ENCODE measurements at regions not wholly inside any gene's neighbourhood (a gene's known extent, or its start where the extent isn't known, plus 50 kb on each side); places are given as distances from the start of the nearest gene placed in this dataset.
A peak's percentile ranks its signal among the peaks of the same experiment; 100 is the strongest.

DNA sequence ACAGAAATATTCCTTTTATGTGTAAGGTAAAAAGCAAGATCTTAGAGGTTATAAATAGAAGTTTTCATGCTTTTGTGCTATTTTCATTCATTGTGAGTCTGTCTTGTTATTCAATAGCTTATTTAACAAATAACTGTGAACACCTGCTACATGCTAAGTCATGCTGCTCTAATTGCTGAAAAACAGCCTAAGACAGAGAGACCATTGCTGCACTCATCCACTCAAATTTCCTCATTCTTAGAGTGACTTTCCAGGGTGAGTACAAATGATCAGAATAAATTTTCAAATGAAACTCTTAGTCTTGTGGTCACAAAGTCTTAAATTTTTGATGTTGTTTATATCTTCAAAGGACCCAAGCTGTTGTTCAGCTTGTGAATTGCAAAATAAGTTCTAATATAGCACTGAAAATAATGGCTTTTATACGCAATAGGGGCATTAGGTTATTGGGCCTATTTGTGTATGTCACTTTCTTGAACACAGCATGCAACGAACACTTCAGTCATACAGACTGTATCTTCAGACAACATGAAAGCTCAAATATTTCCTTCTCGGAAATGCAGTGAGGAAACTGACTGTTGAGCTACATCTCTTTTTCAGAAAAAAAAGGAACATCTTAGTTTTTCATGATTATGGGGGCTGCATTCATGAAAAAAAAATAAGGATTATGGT is 247.9 kb upstream of the PCDH15 start:
- no peak for DNase-seq
- in situ Hi-C loops (cut with HindIII; ENCODE audit: low pct_ligation_motif_present, low pct_unique_long_range_greater_than_20kb, low sequenced_read_pairs) = no loop called here

DNA sequence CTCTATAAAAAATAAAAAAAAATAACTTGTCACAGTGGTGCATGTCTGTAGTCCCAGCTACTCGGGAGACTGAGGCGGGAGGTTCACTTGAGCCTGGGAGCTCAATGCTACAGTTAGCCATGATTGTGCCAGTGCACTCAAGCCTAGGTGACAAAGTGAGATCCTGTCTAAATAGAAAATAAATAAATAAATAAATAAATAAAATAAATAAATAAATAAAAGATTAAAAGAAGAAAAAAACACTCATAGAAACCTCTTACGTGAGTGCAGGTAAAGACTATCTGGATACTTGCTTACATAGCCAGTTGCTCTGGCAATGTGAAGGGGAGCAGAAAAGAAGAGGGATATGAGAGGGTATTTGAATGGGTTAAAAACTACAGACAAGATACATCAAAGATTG is 242.5 kb upstream of the PCDH15 start:
- in situ Hi-C loops (cut with HindIII; ENCODE audit: low pct_ligation_motif_present, low pct_unique_long_range_greater_than_20kb, low sequenced_read_pairs) = no loop called here
- DNase-seq = no peak

DNA sequence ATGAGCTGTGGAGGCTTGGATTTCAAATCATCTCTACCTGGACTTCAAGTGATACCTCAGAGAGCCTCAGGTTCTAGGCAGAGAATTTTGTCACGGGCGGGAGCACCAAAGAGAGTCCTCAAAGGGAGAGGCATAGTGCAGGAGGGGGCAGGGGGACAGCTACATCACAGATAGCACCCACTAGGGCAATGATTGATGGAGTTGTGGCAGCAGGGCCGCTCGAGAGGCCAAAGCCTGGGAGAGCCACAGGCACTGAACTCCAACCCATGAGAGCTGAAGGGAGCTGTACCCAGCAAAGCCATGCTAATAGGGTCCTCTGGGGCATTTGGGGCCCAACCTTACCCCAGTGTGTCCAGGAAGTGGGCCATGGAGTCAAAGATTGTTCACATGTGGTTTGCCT is 232.0 kb upstream of the PCDH15 start:
- in situ Hi-C loops (cut with HindIII; ENCODE audit: low pct_ligation_motif_present, low pct_unique_long_range_greater_than_20kb, low sequenced_read_pairs) = no loop called here
- DNase-seq = no peak

DNA sequence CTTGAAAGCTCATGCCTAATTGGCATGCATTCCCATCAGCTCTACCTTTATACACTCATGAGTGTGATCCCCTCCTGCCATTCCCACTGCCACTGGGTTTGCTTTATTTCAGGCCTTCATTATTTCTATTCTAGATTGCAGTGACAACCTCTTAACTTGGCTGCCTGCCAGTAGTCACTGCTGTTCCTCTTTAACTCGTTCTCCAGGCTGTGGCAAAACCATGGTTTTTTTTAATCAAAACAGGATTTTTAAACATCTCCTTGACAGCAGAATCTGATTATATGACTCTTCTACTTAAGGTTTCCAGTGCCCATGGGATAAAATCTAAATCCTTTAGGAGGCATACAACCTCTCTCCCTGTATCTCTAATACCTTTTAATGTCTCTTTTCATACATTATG is 223.7 kb upstream of the PCDH15 start:
- DNase-seq = no peak
- in situ Hi-C loops (cut with HindIII; ENCODE audit: low pct_ligation_motif_present, low pct_unique_long_range_greater_than_20kb, low sequenced_read_pairs) = no loop called here

DNA sequence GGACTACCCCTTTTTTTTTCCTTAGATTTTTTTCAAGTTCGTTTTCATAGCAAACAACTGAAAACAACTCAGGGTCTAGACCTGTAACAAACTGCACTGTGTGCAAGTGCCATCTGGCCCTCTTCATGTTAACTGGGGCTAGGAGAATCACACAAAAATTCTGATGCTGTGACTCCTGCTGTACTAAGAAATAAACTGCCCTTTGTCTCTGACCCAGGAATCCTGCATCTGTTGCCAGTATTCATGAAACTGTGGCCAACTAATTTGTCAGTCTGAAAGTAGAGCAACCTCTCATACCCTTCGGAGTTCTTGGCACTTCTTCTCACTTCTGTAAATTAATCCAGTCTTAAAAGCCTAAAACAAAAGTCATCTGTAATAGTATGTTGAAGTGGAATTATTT is 218.4 kb upstream of the PCDH15 start:
- in situ Hi-C loops (cut with HindIII; ENCODE audit: low pct_ligation_motif_present, low pct_unique_long_range_greater_than_20kb, low sequenced_read_pairs) = no loop called here
- DNase-seq = no peak

DNA sequence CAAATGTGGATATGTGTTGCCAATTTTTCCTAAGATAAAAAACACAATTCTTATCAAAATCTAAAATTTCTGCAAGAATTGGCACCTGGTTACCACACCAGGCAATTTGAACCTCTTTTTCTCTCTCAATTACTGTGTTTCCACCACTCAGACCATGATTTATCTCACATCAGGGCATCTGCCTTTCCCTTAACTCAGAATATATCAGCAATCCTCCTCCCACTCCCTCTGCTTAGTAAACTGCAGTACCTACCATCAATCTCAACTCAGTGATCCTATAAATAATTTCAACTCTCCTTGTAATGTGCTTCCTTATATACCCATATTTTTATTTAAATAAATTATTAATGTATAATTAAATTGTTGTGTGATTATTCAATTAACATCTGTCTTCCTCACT is 212.3 kb upstream of the PCDH15 start:
- in situ Hi-C loops (cut with HindIII; ENCODE audit: low pct_ligation_motif_present, low pct_unique_long_range_greater_than_20kb, low sequenced_read_pairs) = no loop called here
- no peak for DNase-seq

DNA sequence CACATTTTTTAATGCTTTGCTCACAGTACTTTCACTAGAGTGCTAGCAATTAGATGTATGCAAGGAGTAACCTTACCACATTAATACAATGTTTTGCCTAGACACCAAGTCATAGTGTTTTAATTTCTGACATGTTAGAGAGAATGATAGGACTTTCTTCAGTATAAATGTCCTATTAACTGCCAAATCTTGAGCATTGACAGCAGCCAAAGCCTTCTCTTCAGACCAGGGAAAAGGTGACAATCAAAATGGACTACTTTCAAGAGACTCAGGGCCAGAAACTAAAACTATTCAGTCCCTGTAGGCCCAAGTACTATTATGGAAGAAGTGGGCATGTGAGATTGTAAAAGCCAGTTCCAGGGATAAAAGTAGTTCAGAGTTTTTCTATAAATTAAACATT is 201.4 kb upstream of the PCDH15 start:
- DNase-seq = no peak
- in situ Hi-C loops (cut with HindIII; ENCODE audit: low pct_ligation_motif_present, low pct_unique_long_range_greater_than_20kb, low sequenced_read_pairs) = no loop called here

DNA sequence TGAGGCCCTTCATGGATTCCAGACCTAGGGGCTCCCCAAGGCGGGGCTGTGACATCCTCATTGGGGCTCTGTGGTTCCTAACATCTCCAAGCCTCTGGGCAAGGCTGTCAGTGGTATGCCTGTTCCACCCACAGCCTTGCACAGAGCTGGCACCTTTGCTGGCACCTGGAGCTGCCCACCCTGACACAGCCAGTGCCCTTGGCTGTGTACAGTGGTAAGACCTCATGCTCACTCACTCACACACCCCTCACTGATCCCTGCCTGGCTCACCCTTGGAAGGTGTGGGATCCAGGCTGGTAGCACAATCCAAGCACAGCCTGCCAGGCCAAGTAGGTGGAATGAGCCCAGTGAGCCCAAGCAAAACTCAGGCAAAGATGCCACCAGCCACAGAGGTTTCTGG is 200.4 kb upstream of the PCDH15 start:
- DNase-seq = no peak
- in situ Hi-C loops (cut with HindIII; ENCODE audit: low pct_ligation_motif_present, low pct_unique_long_range_greater_than_20kb, low sequenced_read_pairs) = no loop called here

DNA sequence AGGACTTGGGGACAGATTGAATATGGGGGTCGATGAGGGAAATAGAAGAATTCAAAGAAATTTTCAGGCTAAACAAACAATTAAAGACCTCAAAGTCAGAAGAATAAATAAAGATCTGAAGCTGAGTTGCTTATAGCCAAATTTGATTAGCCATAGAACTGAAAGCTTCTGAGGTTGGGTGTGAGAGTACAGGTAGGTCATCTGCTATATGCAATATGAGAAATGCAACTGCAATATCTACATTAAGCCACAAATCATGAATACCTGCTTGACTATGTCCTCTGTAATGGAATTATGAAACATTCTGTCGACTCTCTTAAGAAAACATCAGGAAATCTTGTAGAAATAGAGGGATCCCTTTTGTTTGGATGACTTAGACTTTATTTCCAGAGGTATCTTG is 192.1 kb upstream of the PCDH15 start:
- no peak for DNase-seq
- in situ Hi-C loops (cut with HindIII; ENCODE audit: low pct_ligation_motif_present, low pct_unique_long_range_greater_than_20kb, low sequenced_read_pairs) = no loop called here

DNA sequence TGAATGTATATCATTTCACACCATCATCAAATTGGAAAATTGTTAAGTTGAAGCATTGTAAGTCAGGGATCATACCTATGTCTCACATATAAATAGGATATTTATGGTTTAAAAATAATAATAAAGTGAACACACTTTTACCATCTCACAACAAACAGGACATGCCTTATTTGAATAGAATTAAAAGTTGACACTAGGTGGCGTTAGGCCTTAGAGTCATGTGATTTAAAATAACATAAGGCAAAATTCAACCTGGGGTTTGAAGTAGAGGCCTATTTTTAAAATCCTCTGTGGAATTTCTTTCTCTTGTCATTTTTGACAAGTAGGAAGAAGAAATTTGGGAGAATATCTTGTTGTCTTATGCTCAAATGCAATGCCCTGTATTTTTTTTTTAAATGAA is 184.7 kb upstream of the PCDH15 start:
- peak; percentile 54 for DNase-seq

DNA sequence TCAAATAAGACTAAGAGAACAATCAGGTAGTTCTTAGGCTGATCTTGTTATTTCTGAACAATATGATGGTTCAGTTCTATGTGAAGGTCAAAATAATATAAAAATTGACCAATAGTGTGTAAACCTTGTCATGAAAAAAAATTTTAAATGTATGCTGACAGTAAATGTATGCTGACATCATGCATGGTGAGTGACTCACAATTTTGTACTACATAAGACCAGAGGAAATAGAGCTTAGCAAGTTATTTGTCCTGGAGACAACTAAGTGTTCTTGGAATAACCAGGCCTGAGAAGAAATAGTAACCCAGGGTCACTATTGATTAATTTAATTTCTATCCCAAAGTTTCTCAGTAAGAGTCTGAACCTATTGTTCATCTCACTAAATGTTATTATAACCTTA is 182.2 kb upstream of the PCDH15 start:
- in situ Hi-C loops (cut with HindIII; ENCODE audit: low pct_ligation_motif_present, low pct_unique_long_range_greater_than_20kb, low sequenced_read_pairs) = no loop called here
- DNase-seq = no peak

More for the DNA sequence above, 184.7 kb upstream of the PCDH15 start:
- in situ Hi-C loops (cut with HindIII; ENCODE audit: low pct_ligation_motif_present, low pct_unique_long_range_greater_than_20kb, low sequenced_read_pairs) = no loop called here

DNA sequence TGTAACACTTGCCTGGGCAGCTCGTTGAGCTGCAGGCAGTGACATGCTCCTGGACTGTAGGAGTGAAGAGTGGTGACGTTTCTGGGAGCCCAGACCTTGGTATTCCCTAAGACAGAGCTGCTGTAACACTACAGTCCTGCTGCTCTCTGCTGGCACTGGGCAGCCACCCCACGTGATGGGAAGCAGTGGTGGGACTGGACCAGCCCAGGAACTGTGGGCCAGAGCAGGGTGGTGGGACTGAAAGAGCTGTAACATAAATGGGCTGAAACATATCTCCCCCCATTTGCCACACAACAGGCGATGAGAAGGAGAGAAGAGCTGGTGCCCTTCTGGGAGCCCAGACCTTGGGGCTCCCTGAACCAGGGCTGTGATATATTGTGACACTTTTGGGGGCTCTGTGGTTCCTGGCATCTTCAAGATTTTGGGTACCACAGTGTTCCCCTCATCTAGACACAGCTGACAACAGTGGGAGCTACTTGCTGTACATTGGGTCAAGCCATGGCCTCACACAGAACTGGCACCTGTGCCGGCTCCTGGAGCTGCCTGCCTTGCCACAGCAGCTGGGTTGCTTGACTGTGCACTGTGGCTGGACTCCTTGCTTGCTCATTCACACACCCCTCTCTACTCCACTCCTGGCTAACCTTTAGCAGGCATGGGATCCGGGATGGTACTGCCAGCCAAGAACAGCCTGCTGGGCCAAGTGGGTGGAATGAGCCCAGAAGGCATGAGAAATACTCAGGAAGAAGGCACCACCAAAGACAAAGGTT is 161.3 kb upstream of the PCDH15 start:
- in situ Hi-C loops (cut with HindIII; ENCODE audit: low pct_ligation_motif_present, low pct_unique_long_range_greater_than_20kb, low sequenced_read_pairs) = no loop called here
- DNase-seq = no peak

DNA sequence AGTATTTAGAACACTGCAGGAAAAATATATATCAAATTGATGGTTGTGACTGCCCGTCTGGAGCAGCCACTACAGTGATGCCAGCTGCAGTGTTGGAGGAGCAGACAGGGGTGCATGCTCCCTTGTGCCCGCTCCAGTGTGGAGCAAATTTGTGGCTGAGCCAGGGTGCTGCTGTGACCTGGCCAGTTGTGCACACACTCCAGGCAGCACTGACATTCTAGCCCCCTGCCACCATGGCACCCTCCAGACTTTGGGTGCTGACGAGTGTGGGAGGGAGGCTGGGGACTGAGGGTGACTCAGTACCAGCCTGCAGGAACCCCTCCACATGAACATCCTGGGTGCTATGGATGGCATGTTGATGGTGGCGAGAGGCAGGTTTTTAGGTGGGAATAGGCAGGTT is 160.0 kb upstream of the PCDH15 start:
- DNase-seq = no peak
- in situ Hi-C loops (cut with HindIII; ENCODE audit: low pct_ligation_motif_present, low pct_unique_long_range_greater_than_20kb, low sequenced_read_pairs) = no loop called here

DNA sequence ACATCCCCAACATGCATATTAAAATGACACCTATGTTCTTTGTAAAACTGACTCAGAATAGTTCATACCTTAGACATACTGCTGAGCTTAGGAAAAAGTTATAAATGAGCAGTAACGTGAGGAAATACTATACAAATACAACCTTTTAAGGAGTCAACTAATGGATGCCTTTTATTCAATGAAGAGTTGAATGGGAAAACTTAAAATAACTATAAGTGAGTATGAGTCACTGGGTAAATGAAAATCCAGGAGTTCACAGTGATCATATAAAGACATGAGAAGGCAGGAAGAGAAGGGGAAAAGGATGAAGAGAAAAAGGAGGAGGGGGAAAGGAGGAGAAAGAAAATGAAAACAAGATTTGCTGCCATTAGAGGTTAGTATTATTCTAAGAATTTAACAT is 157.8 kb upstream of the PCDH15 start:
- in situ Hi-C loops (cut with HindIII; ENCODE audit: low pct_ligation_motif_present, low pct_unique_long_range_greater_than_20kb, low sequenced_read_pairs) = no loop called here
- no peak for DNase-seq

DNA sequence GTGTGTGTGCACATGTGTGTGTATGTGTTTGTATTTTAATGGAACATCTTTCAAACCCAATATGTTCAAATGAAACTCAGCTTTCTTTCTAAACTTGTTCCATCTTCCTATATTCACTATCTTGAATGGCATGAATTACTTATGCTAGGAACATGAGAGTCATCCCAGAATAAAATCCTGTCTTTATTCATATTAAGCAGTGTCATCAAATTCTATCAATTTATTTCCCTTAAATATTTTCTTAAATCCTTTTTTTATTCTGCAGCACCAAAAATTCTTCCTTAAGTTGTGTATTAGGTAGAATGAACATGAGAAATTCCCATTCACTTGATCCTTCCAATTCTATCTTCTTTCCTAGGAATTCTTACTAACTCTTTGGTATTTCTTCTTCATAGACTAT is 146.6 kb upstream of the PCDH15 start:
- in situ Hi-C loops (cut with HindIII; ENCODE audit: low pct_ligation_motif_present, low pct_unique_long_range_greater_than_20kb, low sequenced_read_pairs) = no loop called here
- DNase-seq = no peak

DNA sequence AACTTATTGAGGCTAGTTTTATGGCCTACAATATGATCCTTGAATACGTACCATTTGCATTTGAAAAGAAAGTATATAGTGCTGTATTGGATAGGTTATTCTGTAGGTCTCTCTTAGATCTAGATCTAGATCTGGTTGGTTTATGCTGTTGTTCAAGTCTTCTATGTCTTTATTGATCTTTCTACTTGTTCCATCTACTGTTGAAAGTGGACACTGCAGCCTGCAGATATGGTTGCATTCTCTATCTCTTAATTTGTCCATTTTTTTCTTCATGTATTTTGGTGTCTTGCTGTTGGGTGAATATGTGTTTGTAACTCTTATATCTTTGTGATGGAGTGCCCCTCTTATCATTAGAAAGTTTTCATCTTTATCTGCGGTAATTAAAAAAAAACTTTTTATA is 139.4 kb upstream of the PCDH15 start:
- DNase-seq = peak; percentile 5
- in situ Hi-C loops (cut with HindIII; ENCODE audit: low pct_ligation_motif_present, low pct_unique_long_range_greater_than_20kb, low sequenced_read_pairs) = no loop called here

DNA sequence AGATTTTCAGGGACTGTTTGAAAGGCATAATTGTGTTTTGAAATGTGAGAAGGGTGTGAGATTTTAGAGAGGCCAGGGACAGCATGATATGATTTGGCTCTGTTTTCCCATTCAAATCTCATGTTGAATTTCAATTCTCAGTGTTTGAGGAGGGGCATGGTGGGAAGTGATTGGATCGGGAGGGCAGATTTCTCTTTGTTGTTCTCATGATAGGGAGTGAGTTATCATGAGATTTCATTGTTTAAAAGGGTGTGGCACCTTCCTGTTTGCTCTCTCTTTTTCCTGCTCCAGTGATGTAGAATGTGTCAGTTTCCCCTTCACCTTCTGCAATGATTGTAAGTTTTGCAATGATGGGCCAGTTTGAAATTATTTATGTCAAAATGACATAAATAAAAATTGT is 113.0 kb upstream of the PCDH15 start:
- in situ Hi-C loops (cut with HindIII; ENCODE audit: low pct_ligation_motif_present, low pct_unique_long_range_greater_than_20kb, low sequenced_read_pairs) = no loop called here
- no peak for DNase-seq

DNA sequence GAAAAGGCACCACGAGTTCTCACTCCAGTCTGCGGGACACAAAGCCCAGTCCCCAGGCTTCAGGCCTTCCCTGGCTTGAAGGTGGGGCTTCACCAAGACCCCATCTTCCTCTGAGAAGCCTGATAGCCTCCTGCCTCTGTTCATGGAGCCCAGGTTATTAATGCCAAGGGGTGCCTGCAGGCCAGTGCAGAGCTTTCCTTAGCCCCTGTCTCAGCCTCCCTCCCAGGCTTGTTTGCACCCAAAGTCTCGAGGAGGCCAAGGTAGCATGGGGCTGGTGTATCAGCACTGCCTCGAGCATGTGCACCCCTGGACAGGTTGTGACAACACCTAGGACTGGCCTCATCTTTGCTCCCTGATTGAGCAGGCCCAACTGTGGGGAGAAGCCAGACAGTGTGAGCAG is 108.1 kb upstream of the PCDH15 start:
- no peak for DNase-seq
- in situ Hi-C loops (cut with HindIII; ENCODE audit: low pct_ligation_motif_present, low pct_unique_long_range_greater_than_20kb, low sequenced_read_pairs) = no loop called here

DNA sequence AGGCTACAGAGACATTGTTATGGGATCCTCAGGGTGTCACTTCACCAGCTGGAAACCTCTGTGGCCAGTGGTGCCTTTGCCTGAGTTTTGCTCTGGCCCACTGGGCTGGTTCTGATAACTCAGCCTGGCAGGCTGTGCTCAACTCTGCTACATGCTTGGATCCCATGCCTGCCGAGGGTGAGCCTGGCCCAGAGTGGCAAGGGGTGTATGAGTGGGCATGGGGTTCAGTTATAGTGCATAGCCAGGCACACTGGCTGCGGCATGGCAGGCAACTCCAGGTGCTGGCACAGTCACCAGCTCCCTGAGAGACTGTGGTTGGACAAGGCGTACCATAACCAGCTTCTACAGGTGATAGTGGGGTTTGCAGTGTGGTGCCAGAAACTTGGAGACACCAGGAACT is 107.0 kb upstream of the PCDH15 start:
- in situ Hi-C loops (cut with HindIII; ENCODE audit: low pct_ligation_motif_present, low pct_unique_long_range_greater_than_20kb, low sequenced_read_pairs) = no loop called here
- DNase-seq = no peak

DNA sequence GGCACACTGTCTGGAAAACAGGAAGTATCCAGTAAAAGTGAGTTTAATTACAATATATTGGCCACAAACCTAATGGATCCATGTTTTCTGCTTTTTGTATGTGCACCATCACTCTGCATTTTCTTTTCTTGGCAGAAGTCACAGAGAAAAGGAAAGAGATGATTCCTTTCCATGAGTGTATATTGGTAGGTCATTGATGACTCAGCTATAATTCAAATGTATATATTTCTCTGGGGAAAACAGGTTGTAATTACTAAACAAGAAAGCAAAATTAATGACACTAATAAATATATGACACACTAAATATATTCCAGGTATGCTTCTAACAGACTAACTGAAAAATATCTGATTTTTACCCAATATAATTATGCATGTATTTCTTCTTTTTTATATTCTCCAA is 105.9 kb upstream of the PCDH15 start:
- in situ Hi-C loops (cut with HindIII; ENCODE audit: low pct_ligation_motif_present, low pct_unique_long_range_greater_than_20kb, low sequenced_read_pairs) = no loop called here
- no peak for DNase-seq

Data from ACHN (cell line).